Sigmoid colon (tissue), 6 donors: ENCODE measurements at regions not wholly inside any gene's neighbourhood (a gene's known extent, or its start where the extent isn't known, plus 50 kb on each side); places are given as distances from the start of the nearest gene placed in this dataset.

Source experiments
- DNase-seq: peaks from one replicate; pipeline ENCODE4 v3.0.0-alpha.2; 2019
- H3K27ac ChIP-seq, 4 donors: fragments of 200-600 bp; sonication (generic); one replicate each; pipeline ENCODE4 v1.5.1; 2016 to 2019; ENCODE audit warnings: mild to moderate bottlenecking in 1 of 4
- H3K27me3 ChIP-seq, 3 donors: fragments of 200-600 bp; sonication (generic); one replicate each; pipeline ENCODE4 v1.5.1; 2019; ENCODE audit warnings: mild to moderate bottlenecking in 1 of 3
- H3K36me3 ChIP-seq, 4 donors: fragments of 200-600 bp; sonication (generic); one replicate each; pipeline ENCODE4 v1.5.1; 2016 to 2019
- H3K4me1 ChIP-seq, 4 donors: fragments of 200-600 bp; sonication (generic); one replicate each; pipeline ENCODE4 v1.5.1; 2017 to 2019
- H3K4me3 ChIP-seq, 4 donors: fragments of 200-600 bp; sonication (generic); one replicate each; pipeline ENCODE4 v1.5.1; 2017 to 2019; ENCODE audit warnings: mild to moderate bottlenecking in 2 of 4, moderate library complexity in 1 of 4
- H3K9me3 ChIP-seq, 4 donors: fragments of 200-600 bp in 3 of 4; sonication (generic) in 3 of 4; one replicate each; pipeline versions ENCODE4 v1.5.1 to v1.6.1; 2013 to 2019
- CTCF ChIP-seq, 4 experiments: fragments of 450-650 bp in 3 of 4; fragments of 200-600 bp in 1 of 4; IDR thresholded peaks; one replicate each; pipeline ENCODE4 v1.5.1; 2016 to 2019; ENCODE audit warnings: antibody characterized with exemption in 4 of 4, mild to moderate bottlenecking in 3 of 4, moderate library complexity in 2 of 4
- EP300 ChIP-seq, 4 donors: sonication (generic); formaldehyde crosslinking; IDR thresholded peaks; one replicate each; pipeline ENCODE4 v1.6.1; 2017; ENCODE audit warnings: antibody characterized with exemption in 4 of 4
- POLR2A ChIP-seq, 2 donors: fragments of 450-650 bp; IDR thresholded peaks; one replicate each; pipeline ENCODE4 v1.6.1; 2016; ENCODE audit warnings: antibody characterized with exemption in 2 of 2, mild to moderate bottlenecking in 2 of 2, moderate library complexity in 2 of 2
- POLR2AphosphoS5 ChIP-seq, 4 donors: sonication (generic); formaldehyde crosslinking; IDR thresholded peaks; one replicate each; pipeline ENCODE4 v1.6.1; 2017; ENCODE audit warnings: antibody characterized with exemption in 4 of 4
- WGBS, 2 donors: extraction: QIAGEN DNeasy Blood & Tissue Kit; methylation state at CpG; one replicate each; pipeline ENCODE4 v1.1.7; 2013; 5-methylcytosine and 5-hydroxymethylcytosine counted together
- intact Hi-C: fragments of 100-400 bp; cut with DNase I; formaldehyde crosslinking; loops from one replicate; pipeline ENCODE4 v1.15.1; 2023
- donor health status: healthy with polysubstance abuse.
- donor health status: healthy.

GRCh38 chr12:18207266-18207665 is 54.1 kb upstream of the PIK3C2G start:
- Histone ChIP-seq H3K27ac (no peak overlapping the region), H3K4me3 (no peak overlapping the region), H3K27me3 (no peaks in the 10 kb centered on the region), H3K4me1 (no peaks in the 10 kb centered on the region), H3K36me3 (no peaks in the 10 kb centered on the region), H3K9me3 (no peaks in the 10 kb centered on the region)
- no peak for DNase-seq
- intact Hi-C loops, result no loop called here
- TF ChIP-seq POLR2AphosphoS5 (IDR thresholded peaks at IDR 0.05), result no peak
- TF ChIP-seq EP300 (IDR thresholded peaks at IDR 0.05), result no peak

- Histone ChIP-seq H3K27ac (no peak overlapping the region), H3K4me1 (no peaks in the 10 kb centered on the region), H3K27me3 (no peaks in the 10 kb centered on the region), H3K4me3 (no peak overlapping the region), H3K36me3 (no peaks in the 10 kb centered on the region), H3K9me3 (no peaks in the 10 kb centered on the region)
- intact Hi-C loops, result no loop called here
- 93 to 95% methylated on average over 13 of the region's 13 CpGs for WGBS, 2 donors
- DNase-seq, result no peak
- TF ChIP-seq POLR2A (IDR thresholded peaks at IDR 0.05) (no peak), POLR2AphosphoS5 (IDR thresholded peaks at IDR 0.05) (no peak), CTCF (IDR thresholded peaks at IDR 0.05) (no peak), EP300 (IDR thresholded peaks at IDR 0.05) (no peak)
Observed at GRCh38 chr12:18206198-18206597, 55.1 kb upstream of the PIK3C2G start.

- no peak for TF ChIP-seq EP300 (IDR thresholded peaks at IDR 0.05)
- no peak for TF ChIP-seq CTCF (IDR thresholded peaks at IDR 0.05)
- TF ChIP-seq POLR2A (IDR thresholded peaks at IDR 0.05), result no peak
- no peak for TF ChIP-seq POLR2AphosphoS5 (IDR thresholded peaks at IDR 0.05)
- 31 to 76% methylated on average over 4 of the region's 4 CpGs for WGBS, 2 donors
- DNase-seq, result no peak
- intact Hi-C loops, result no loop called here
- Histone ChIP-seq H3K4me1 (no peaks in the 10 kb centered on the region), H3K27ac (no peak overlapping the region), H3K36me3 (no peaks in the 10 kb centered on the region), H3K27me3 (no peaks in the 10 kb centered on the region), H3K4me3 (no peak overlapping the region), H3K9me3 (no peaks in the 10 kb centered on the region)
Observed at GRCh38 chr12:18204053-18204452, 57.3 kb upstream of the PIK3C2G start.

GRCh38 chr12:18192119-18192518 is 69.2 kb upstream of the PIK3C2G start:
- H3K27me3 ChIP-seq, result no peaks in the 10 kb centered on the region
- intact Hi-C loops, result no loop called here
- H3K4me3 ChIP-seq, result no peak overlapping the region
- H3K27ac ChIP-seq, result no peak overlapping the region
- H3K4me1 ChIP-seq, result no peaks in the 10 kb centered on the region
- H3K36me3 ChIP-seq, result no peaks in the 10 kb centered on the region
- TF ChIP-seq POLR2A (IDR thresholded peaks at IDR 0.05) (no peak), EP300 (IDR thresholded peaks at IDR 0.05) (no peak), POLR2AphosphoS5 (IDR thresholded peaks at IDR 0.05) (no peak), CTCF (IDR thresholded peaks at IDR 0.05) (no peak)
- no peaks in the 10 kb centered on the region for H3K9me3 ChIP-seq
- no peak for DNase-seq

- intact Hi-C loops, result no loop called here
- no peak overlapping the region for H3K27ac ChIP-seq
- TF ChIP-seq EP300 (IDR thresholded peaks at IDR 0.05) (no peak), POLR2AphosphoS5 (IDR thresholded peaks at IDR 0.05) (no peak), POLR2A (IDR thresholded peaks at IDR 0.05) (no peak), CTCF (IDR thresholded peaks at IDR 0.05) (no peak)
- H3K9me3 ChIP-seq, result no peaks in the 10 kb centered on the region
- no peaks in the 10 kb centered on the region for H3K4me1 ChIP-seq
- DNase-seq, result no peak
- WGBS, 2 donors, result 78 to 81% methylated on average over 2 of the region's 2 CpGs
- H3K4me3 ChIP-seq, result no peak overlapping the region
- H3K36me3 ChIP-seq, result no peaks in the 10 kb centered on the region
- no peaks in the 10 kb centered on the region for H3K27me3 ChIP-seq
Observed at GRCh38 chr12:18183141-18183540, 78.2 kb upstream of the PIK3C2G start.
